ENCODE measurements at regions not wholly inside any gene's neighbourhood (a gene's known extent, or its start where the extent isn't known, plus 50 kb on each side); places are given as distances from the start of the nearest gene placed in this dataset.

DNA sequence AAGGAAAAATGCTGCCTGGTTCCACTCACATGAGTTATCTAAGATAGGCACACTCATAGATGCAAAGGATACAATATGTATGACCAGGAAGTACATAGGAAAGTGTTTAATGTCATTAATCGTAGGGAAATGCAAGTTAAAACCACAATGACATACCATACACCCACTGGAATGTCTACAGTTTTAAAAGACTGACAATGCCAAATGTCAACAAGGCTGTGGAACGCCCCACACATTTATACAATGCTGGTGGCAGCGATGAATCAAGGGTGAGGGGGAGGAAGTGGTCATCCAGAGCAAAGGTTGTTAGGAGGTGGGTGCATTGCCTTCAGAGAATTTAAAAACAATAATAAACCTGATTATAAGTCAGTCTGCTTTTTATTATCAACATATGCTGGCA, 437.8 kb downstream of the ARHGEF28 start:
- no peak for FAIRE-seq
- DNase-seq = peak in 2 of 5 donors; percentile 46 to 65
- H3K9ac ChIP-seq (ENCODE audit: low read length in 3 of 3) = no peak overlapping the region
- intact Hi-C loops (cut with DNase I) = no loop called here
- H3K4me1 ChIP-seq (ENCODE audit: control insufficient read depth in 2 of 3, insufficient read depth in 2 of 3, low read depth in 1 of 3, low read length in 3 of 3) = peaks cover 0 to 2% (median 0%) of the 10 kb centered on the region in 3 donors
- no peaks in the 10 kb centered on the region for H3K27me3 ChIP-seq (ENCODE audit: control insufficient read depth, insufficient read depth, low read length)
- no peaks in the 10 kb centered on the region for H3K36me3 ChIP-seq (ENCODE audit: control insufficient read depth in 2 of 3, insufficient read depth in 3 of 3, low read length in 3 of 3)
- H3K27ac ChIP-seq (ENCODE audit: low read depth in 2 of 2, low read length in 2 of 2) = no peak overlapping the region
- H3K4me3 ChIP-seq (ENCODE audit: low read length in 3 of 3) = no peak overlapping the region
- TF ChIP-seq, protein P1, sequence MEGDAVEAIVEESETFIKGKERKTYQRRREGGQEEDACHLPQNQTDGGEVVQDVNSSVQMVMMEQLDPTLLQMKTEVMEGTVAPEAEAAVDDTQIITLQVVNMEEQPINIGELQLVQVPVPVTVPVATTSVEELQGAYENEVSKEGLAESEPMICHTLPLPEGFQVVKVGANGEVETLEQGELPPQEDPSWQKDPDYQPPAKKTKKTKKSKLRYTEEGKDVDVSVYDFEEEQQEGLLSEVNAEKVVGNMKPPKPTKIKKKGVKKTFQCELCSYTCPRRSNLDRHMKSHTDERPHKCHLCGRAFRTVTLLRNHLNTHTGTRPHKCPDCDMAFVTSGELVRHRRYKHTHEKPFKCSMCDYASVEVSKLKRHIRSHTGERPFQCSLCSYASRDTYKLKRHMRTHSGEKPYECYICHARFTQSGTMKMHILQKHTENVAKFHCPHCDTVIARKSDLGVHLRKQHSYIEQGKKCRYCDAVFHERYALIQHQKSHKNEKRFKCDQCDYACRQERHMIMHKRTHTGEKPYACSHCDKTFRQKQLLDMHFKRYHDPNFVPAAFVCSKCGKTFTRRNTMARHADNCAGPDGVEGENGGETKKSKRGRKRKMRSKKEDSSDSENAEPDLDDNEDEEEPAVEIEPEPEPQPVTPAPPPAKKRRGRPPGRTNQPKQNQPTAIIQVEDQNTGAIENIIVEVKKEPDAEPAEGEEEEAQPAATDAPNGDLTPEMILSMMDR (IDR thresholded peaks at IDR 0.05; ENCODE audit: borderline replicate concordance, extremely low read depth, insufficient read depth) = no peak
- H3K9me3 ChIP-seq (ENCODE audit: control insufficient read depth in 2 of 3, insufficient read depth in 1 of 3, low read length in 3 of 3) = no peaks in the 10 kb centered on the region

DNA sequence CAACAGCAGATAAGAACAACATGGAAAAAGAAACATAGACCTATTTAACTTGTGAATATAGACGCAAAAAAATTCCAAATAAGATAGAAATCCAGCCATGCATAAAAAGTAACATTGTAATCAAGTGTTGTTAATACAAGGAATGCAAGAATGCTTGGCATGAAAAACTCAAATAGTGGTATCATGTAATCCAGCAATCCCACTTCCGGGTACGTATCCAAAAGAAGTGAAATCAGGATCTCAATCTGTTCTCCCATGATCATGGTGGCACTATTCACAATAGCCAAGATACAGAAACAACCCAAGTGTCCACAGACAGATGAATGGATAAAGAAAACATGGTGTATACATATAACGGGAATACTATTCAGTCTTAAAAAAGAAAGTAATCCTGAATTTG, 437.4 kb downstream of the ARHGEF28 start:
- H3K27me3 ChIP-seq (ENCODE audit: control insufficient read depth, insufficient read depth, low read length) = no peaks in the 10 kb centered on the region
- H3K36me3 ChIP-seq (ENCODE audit: control insufficient read depth in 2 of 3, insufficient read depth in 3 of 3, low read length in 3 of 3) = no peaks in the 10 kb centered on the region
- FAIRE-seq (no peak), DNase-seq (no peak)
- H3K9ac ChIP-seq (ENCODE audit: low read length in 3 of 3) = no peak overlapping the region
- no peak overlapping the region for H3K27ac ChIP-seq (ENCODE audit: low read depth in 2 of 2, low read length in 2 of 2)
- no peak overlapping the region for H3K4me3 ChIP-seq (ENCODE audit: low read length in 3 of 3)
- H3K4me1 ChIP-seq (ENCODE audit: control insufficient read depth in 2 of 3, insufficient read depth in 2 of 3, low read depth in 1 of 3, low read length in 3 of 3) = peaks cover 0 to 2% (median 0%) of the 10 kb centered on the region in 3 donors
- intact Hi-C loops (cut with DNase I) = no loop called here
- no peaks in the 10 kb centered on the region for H3K9me3 ChIP-seq (ENCODE audit: control insufficient read depth in 2 of 3, insufficient read depth in 1 of 3, low read length in 3 of 3)
- TF ChIP-seq, protein P1 (IDR thresholded peaks at IDR 0.05; ENCODE audit: borderline replicate concordance, extremely low read depth, insufficient read depth) = no peak

DNA sequence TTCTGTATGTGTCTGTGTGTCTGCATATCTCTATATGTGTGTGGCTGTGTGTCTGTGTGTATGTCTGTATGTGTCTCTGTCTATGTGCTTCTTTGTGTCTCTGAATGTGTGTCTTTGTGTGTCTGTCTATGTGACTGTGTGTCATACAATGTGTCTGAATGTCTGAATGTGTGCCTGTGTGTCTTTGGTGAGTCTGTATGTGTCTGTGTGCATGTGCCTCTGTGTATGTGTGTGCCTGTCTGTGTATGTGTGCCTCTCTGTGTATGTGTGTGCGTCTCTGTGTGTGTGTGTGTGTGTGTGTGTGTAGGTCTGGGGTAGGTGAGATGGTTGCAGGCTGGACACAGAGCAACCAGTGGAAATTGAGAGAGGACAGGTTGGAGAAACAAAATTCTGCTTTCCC, 435.3 kb downstream of the ARHGEF28 start:
- intact Hi-C loops (cut with DNase I) = no loop called here
- Histone ChIP-seq H3K27me3 (ENCODE audit: control insufficient read depth, insufficient read depth, low read length) (no peaks in the 10 kb centered on the region), H3K4me1 (ENCODE audit: control insufficient read depth in 2 of 3, insufficient read depth in 2 of 3, low read depth in 1 of 3, low read length in 3 of 3) (peaks cover 0 to 2% (median 0%) of the 10 kb centered on the region in 3 donors), H3K4me3 (ENCODE audit: low read length in 3 of 3) (no peak overlapping the region), H3K9ac (ENCODE audit: low read length in 3 of 3) (no peak overlapping the region), H3K36me3 (ENCODE audit: control insufficient read depth in 2 of 3, insufficient read depth in 3 of 3, low read length in 3 of 3) (no peaks in the 10 kb centered on the region), H3K9me3 (ENCODE audit: control insufficient read depth in 2 of 3, insufficient read depth in 1 of 3, low read length in 3 of 3) (no peaks in the 10 kb centered on the region), H3K27ac (ENCODE audit: low read depth in 2 of 2, low read length in 2 of 2) (no peak overlapping the region)
- no peak for FAIRE-seq
- DNase-seq = no peak
- TF ChIP-seq, protein P1 (IDR thresholded peaks at IDR 0.05; ENCODE audit: borderline replicate concordance, extremely low read depth, insufficient read depth) = no peak

DNA sequence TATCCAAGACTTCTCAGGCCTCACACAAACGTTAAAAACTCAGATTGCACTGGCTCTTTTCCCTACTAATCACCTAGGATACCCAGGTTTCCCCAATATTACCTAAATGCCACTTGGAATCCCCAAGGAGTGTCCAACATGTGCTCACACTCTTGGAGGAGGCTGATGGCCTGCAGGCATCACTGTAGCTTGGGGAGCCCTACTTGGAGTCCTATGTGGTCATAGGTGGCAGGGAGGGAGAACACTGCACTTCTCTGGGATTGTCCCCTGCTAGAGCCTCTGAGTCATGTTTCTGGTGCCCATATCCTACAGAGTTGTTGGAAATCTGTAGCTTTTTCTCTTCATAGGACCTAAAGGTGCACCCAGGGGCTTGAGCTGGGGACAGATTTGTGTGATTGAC, 433.7 kb downstream of the ARHGEF28 start:
- TF ChIP-seq, protein P1 (IDR thresholded peaks at IDR 0.05; ENCODE audit: borderline replicate concordance, extremely low read depth, insufficient read depth) = no peak
- Histone ChIP-seq H3K4me3 (ENCODE audit: low read length in 3 of 3) (no peak overlapping the region), H3K36me3 (ENCODE audit: control insufficient read depth in 2 of 3, insufficient read depth in 3 of 3, low read length in 3 of 3) (no peaks in the 10 kb centered on the region), H3K27ac (ENCODE audit: low read depth in 2 of 2, low read length in 2 of 2) (no peak overlapping the region), H3K9me3 (ENCODE audit: control insufficient read depth in 2 of 3, insufficient read depth in 1 of 3, low read length in 3 of 3) (no peaks in the 10 kb centered on the region), H3K9ac (ENCODE audit: low read length in 3 of 3) (no peak overlapping the region), H3K4me1 (ENCODE audit: control insufficient read depth in 2 of 3, insufficient read depth in 2 of 3, low read depth in 1 of 3, low read length in 3 of 3) (peaks cover 0 to 2% (median 0%) of the 10 kb centered on the region in 3 donors), H3K27me3 (ENCODE audit: control insufficient read depth, insufficient read depth, low read length) (no peaks in the 10 kb centered on the region)
- intact Hi-C loops (cut with DNase I) = no loop called here
- FAIRE-seq = no peak
- DNase-seq = no peak

Data from kidney (tissue), 13 donors.